Renal pelvis (tissue), 1 donor: ENCODE measurements at regions not wholly inside any gene's neighbourhood (a gene's known extent, or its start where the extent isn't known, plus 50 kb on each side); places are given as distances from the start of the nearest gene placed in this dataset.
A peak's percentile ranks its signal among the peaks of the same experiment; 100 is the strongest.
"Not testable (repeated sequence)": the region's sequence is repeated elsewhere in the genome, so short reads cannot be mapped to it uniquely, and the experiment has no call there.

Experiments used
- DNase-seq: peaks from one replicate; pipeline ENCODE4 v3.0.0-alpha.2; 2013

DNA sequence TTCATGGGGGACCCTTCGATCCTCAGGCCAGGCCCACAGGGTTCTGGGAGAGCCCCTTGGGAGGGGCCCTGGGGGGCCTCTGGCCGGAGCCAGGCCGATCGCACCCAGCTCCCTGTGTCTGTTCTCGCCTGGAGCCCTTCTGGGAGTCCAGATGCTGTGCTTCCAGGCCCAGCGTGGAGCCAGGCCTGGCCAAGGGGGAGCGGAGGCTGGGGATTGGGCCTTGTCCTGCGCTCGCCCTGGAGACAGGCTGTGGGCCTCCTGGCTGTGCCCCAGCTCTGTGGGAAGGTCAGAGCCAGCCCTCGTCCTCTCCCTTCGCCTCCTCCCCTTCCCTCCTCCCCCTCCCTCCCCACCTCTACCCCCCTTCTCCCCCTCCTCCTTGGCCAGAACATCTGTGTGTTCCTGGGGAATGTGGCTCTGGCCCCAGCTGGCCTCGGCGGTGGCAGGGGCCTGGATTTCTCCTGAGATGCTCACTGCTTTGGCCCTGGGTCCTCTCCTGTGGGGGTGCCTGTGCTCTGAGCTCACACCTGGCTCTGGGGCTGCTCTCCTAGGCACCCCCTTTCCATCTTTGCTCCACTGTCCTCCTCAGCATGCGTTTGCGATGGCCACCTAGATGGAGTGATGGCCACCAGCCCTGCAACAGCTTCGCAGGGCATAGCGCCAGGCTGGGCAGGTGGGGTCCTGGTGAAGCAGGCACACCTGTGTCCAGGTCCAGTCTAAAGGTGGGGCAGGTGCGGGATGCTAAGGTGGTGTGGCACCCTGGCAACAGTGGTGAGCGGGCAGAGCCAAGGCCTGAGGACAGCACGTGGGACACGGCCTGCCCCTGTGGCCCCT lies 90.6 kb upstream of the CIBAR2 start:
- DNase-seq = no peak

- DNase-seq = no peak
Observed at GRCh38 chr16:85203462-85203813, 91.2 kb upstream of the CIBAR2 start.

DNA sequence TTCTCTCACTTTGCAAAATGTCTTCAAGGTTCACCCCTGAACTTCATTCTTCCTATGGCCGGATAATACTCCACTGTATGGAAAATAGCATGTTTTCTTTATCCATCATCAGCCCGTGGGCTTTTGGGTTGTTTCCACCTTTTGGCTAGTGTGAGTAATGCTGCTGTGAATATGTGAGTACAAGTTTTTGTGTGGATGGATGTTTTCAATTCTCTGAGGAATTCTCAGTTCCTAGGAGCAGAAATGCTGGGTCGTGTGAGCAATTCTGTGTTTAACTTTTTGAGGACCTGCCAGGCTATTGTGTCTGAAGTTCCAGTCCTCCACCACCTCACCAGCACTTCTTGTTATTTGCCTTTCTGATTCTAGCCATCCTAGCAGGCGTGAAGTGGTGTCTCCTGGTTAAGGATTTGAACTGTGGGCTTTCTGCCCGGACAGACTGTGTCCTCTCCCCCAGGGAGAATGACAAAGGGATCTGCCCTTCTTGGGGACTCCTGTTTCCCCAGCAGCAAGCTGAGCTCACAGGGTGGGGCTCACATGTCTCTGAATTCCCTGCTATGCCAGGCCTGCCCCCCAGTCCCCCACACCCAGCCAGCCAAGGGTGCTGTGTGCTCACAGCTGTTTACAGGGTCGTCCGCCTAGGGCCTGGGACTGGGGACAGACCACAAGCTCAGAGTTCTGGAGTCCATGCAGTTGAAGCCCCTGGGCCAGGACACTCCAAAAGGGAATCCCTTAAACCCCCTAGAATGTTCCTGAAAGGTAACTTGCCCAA lies 92.2 kb upstream of the CIBAR2 start:
- DNase-seq = no peak

- DNase-seq = not testable (repeated sequence)
Observed at GRCh38 chr16:85205257-85205656, 93.0 kb upstream of the CIBAR2 start.

- DNase-seq = no peak
Observed at GRCh38 chr16:85205747-85206471, 93.6 kb upstream of the CIBAR2 start.

GRCh38 chr16:85206472-85207356 lies 94.4 kb upstream of the CIBAR2 start:
- peak; percentile 77 for DNase-seq

- no peak for DNase-seq
Observed at GRCh38 chr16:85207357-85207921, 95.2 kb upstream of the CIBAR2 start.

DNA sequence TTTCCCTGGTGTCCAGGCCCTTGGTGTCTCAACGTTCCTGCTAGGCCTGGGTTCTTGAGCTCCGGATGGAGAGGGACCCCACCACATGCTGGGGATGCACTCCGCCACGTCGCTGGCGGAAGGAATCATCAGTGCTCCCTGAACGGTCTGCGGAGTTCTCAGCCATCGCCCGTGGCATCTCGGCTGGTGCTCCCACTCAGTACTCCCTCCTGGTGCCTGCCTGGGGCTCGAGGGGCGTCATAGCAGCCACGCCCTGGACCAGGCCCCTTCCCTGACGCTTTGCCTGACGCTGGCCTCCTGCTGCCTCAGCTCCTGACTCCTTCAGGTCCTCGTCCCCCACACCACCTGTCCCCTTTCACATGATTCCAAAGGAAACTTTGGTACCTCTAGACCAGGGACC lies 95.9 kb upstream of the CIBAR2 start:
- DNase-seq = no peak

- no peak for DNase-seq
Observed at GRCh38 chr16:85208643-85209520, 96.6 kb upstream of the CIBAR2 start.

GRCh38 chr16:85209526-85210121 lies 97.4 kb upstream of the CIBAR2 start:
- no peak for DNase-seq

- DNase-seq = no peak
Observed at GRCh38 chr16:85210423-85211169, 98.3 kb upstream of the CIBAR2 start.

GRCh38 chr16:85211271-85211801 lies 99.1 kb upstream of the CIBAR2 start:
- DNase-seq = no peak

DNA sequence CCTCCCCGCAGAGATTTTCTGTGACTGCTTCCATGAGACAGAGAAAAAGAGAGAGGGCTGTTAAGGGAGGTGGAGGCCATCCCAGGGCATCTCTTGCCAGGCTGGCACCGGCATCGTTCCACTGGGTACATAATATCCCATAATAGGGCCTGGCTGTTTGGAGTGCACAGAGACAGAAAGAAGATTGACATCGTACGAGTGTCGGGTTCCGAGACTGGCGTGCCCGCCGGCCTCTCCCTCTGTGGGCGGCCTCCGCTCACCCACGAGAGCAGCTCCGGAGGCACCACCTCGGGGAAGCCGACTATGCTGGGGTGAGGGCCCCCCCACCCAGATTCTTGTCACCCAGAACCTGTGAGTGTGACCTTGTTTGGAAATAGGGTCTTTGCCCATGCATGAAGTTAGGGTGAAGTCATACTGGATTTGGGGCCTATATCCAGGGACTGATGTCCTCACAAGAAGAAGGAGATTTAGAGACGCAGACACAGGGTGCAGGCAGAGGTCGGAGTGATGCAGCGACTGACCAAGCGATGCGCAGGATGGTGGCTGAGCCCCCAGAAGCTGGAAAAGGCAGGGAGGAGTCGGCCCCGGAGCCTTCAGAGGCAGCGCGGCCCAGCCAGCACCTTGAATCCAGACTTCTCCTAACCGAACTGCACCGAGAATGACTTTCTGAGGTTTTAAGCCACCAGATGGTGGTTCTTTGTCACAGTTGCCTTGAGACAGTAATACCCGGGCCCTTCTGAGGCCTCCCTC lies 101.8 kb upstream of the CIBAR2 start:
- DNase-seq = no peak

GRCh38 chr16:85215478-85216118 lies 103.3 kb upstream of the CIBAR2 start:
- no peak for DNase-seq

GRCh38 chr16:85216522-85217375 lies 104.5 kb upstream of the CIBAR2 start:
- DNase-seq = no peak

- peak; percentile 88 for DNase-seq
Observed at GRCh38 chr16:85220125-85220839, 108.0 kb upstream of the CIBAR2 start.
